Liver (tissue), 7 donors: ENCODE measurements at regions not wholly inside any gene's neighbourhood (a gene's known extent, or its start where the extent isn't known, plus 50 kb on each side); places are given as distances from the start of the nearest gene placed in this dataset.

Source experiments
- DNase-seq: peaks from one replicate; pipeline ENCODE4 v3.0.0-alpha.2; 2017; ENCODE audit warnings: low spot score
- H3K27ac ChIP-seq, 2 donors: one replicate each; pipeline ENCODE4 v1.7.0; 2013; ENCODE audit warnings: inconsistent platforms in 2 of 2, low read length in 2 of 2, control low read depth in 1 of 2, low read depth in 1 of 2, mild to moderate bottlenecking in 1 of 2
- H3K27me3 ChIP-seq, 4 donors: one replicate each; pipeline versions ENCODE4 v1.6.1 to v1.7.0; 2013; ENCODE audit warnings: low read length in 3 of 4, inconsistent platforms in 1 of 4, mild to moderate bottlenecking in 1 of 4, moderate library complexity in 1 of 4; ENCODE audit not compliant: control insufficient read depth in 4 of 4, insufficient read depth in 4 of 4
- H3K36me3 ChIP-seq, 4 donors: one replicate each; pipeline versions ENCODE4 v1.6.1 to v1.7.0; 2013; ENCODE audit warnings: low read length in 3 of 4, mild to moderate bottlenecking in 3 of 4, low read depth in 1 of 4, moderate library complexity in 1 of 4; ENCODE audit not compliant: control insufficient read depth in 4 of 4, insufficient read depth in 3 of 4
- H3K4me1 ChIP-seq, 4 donors: one replicate each; pipeline versions ENCODE4 v1.6.1 to v1.7.0; 2013; ENCODE audit warnings: low read length in 3 of 4, mild to moderate bottlenecking in 3 of 4, moderate library complexity in 1 of 4; ENCODE audit not compliant: control insufficient read depth in 4 of 4, insufficient read depth in 4 of 4
- H3K4me3 ChIP-seq, 3 donors: one replicate each; pipeline versions ENCODE4 v1.6.1 to v1.7.0; 2013; ENCODE audit warnings: low read length in 3 of 3, control low read depth in 1 of 3, low read depth in 1 of 3, mild to moderate bottlenecking in 1 of 3
- H3K9ac ChIP-seq, 2 donors: one replicate each; pipeline ENCODE4 v1.7.0; 2013; ENCODE audit warnings: low read length in 2 of 2, mild to moderate bottlenecking in 2 of 2, moderate library complexity in 2 of 2, control low read depth in 1 of 2, low read depth in 1 of 2
- H3K9me3 ChIP-seq, 4 donors: one replicate each; pipeline versions ENCODE4 v1.6.1 to v1.7.0; 2013; ENCODE audit warnings: low read length in 3 of 4; ENCODE audit not compliant: control insufficient read depth in 4 of 4
- EGR1 ChIP-seq, 2 donors: IDR thresholded peaks; 2 replicates each; pipeline ENCODE4 v1.6.1; 2016 to 2018; ENCODE audit warnings: antibody characterized with exemption in 2 of 2, low read depth in 2 of 2
- FOXA1 ChIP-seq: IDR thresholded peaks from 2 replicates; pipeline ENCODE4 v1.6.1; 2016; ENCODE audit warnings: antibody characterized with exemption
- FOXA2 ChIP-seq: IDR thresholded peaks from 2 replicates; pipeline ENCODE4 v1.6.1; 2016; ENCODE audit warnings: antibody characterized with exemption
- GABPA ChIP-seq, 2 donors: IDR thresholded peaks in 1 of 2; conservative IDR thresholded peaks in 1 of 2; 2 replicates each; pipeline ENCODE4 v1.6.1; 2016; ENCODE audit warnings: antibody characterized with exemption in 2 of 2, mild to moderate bottlenecking in 1 of 2, moderate library complexity in 1 of 2
- HNF4A ChIP-seq, 2 donors: conservative IDR thresholded peaks; 2 replicates each; pipeline ENCODE4 v1.6.1; 2016; ENCODE audit warnings: antibody characterized with exemption in 2 of 2, mild to moderate bottlenecking in 2 of 2
- HNF4G ChIP-seq: IDR thresholded peaks from 2 replicates; pipeline ENCODE4 v1.6.1; 2016; ENCODE audit warnings: antibody characterized with exemption
- JUND ChIP-seq, 2 donors: IDR thresholded peaks; 2 replicates each; pipeline ENCODE4 v1.6.1; 2016; ENCODE audit warnings: antibody characterized with exemption in 2 of 2
- NR2F2 ChIP-seq: IDR thresholded peaks from 2 replicates; pipeline ENCODE4 v1.6.1; 2016; ENCODE audit warnings: antibody characterized with exemption
- RAD21 ChIP-seq, 2 donors: IDR thresholded peaks; 2 replicates each; pipeline ENCODE4 v1.6.1; 2016; ENCODE audit warnings: antibody characterized with exemption in 2 of 2, mild to moderate bottlenecking in 2 of 2
- RXRA ChIP-seq, 2 donors: IDR thresholded peaks; 2 replicates each; pipeline ENCODE4 v1.6.1; 2017 to 2018; ENCODE audit warnings: antibody characterized with exemption in 2 of 2, mild to moderate bottlenecking in 1 of 2
- SP1 ChIP-seq: IDR thresholded peaks from 2 replicates; pipeline ENCODE4 v1.6.1; 2018; ENCODE audit warnings: antibody characterized with exemption, mild to moderate bottlenecking
- TAF1 ChIP-seq: conservative IDR thresholded peaks from 2 replicates; pipeline ENCODE4 v1.6.1; 2016; ENCODE audit warnings: antibody characterized with exemption, mild to moderate bottlenecking
- YY1 ChIP-seq: IDR thresholded peaks from 2 replicates; pipeline ENCODE4 v1.6.1; 2016; ENCODE audit warnings: antibody characterized with exemption, mild to moderate bottlenecking
- WGBS: extraction: QIAGEN DNeasy Blood & Tissue Kit; methylation state at CpG from one replicate; pipeline ENCODE4 v1.1.7; 2013; 5-methylcytosine and 5-hydroxymethylcytosine counted together
- TF ChIP-seq, protein P1 (sequence below): IDR thresholded peaks from 2 replicates; pipeline ENCODE4 v1.6.1; 2016; ENCODE audit warnings: antibody characterized with exemption
- TF ChIP-seq, protein P2 (sequence below): IDR thresholded peaks from 2 replicates; pipeline ENCODE4 v1.6.1; 2016; ENCODE audit warnings: antibody characterized with exemption
- TF ChIP-seq, protein P3 (sequence below): IDR thresholded peaks from 2 replicates; pipeline ENCODE4 v1.6.1; 2016; ENCODE audit warnings: antibody characterized with exemption
- TF ChIP-seq, protein P4 (sequence below): IDR thresholded peaks from 2 replicates; pipeline ENCODE4 v1.6.1; 2016; ENCODE audit warnings: antibody characterized with exemption, mild to moderate bottlenecking
- donor health status: healthy.
- donor health status: healthy.
- donor health status: healthy.
- donor health status: healthy.

DNA sequence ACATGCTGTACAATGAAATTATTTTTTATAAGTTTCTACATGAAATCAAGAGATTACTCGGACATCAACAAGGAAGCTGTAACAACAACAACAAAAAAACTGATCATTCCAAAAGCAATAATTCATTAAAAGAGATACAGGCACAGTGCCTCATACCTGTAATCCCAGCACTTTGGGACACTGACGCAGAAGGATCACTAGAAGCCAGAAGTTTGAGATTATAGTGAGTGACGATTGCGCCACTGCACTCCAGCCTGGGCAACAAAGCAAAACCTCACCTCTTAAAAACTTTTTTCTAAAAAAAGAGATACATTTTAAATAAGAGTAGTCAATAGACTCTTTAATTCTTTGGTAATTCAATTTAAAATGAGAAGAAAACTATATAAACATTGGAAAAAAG lies 364.3 kb downstream of the TNS1 start:
- WGBS = 95% methylated on average over 4 of the region's 4 CpGs
- DNase-seq = no peak
- no peaks in the 10 kb centered on the region for H3K4me1 ChIP-seq
- H3K9me3 ChIP-seq = no peaks in the 10 kb centered on the region
- TF ChIP-seq, protein P1, sequence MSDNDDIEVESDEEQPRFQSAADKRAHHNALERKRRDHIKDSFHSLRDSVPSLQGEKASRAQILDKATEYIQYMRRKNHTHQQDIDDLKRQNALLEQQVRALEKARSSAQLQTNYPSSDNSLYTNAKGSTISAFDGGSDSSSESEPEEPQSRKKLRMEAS = no peak
- TF ChIP-seq SP1 = no peak
- TF ChIP-seq FOXA1 = no peak
- no peak for TF ChIP-seq TAF1
- no peak for TF ChIP-seq YY1
- TF ChIP-seq HNF4A (conservative IDR thresholded peaks at IDR 0.05) = no peak
- TF ChIP-seq, protein P2, sequence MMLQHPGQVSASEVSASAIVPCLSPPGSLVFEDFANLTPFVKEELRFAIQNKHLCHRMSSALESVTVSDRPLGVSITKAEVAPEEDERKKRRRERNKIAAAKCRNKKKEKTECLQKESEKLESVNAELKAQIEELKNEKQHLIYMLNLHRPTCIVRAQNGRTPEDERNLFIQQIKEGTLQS = no peak
- TF ChIP-seq RXRA (IDR thresholded peaks at IDR 0.05) = no peak
- TF ChIP-seq, protein P3, sequence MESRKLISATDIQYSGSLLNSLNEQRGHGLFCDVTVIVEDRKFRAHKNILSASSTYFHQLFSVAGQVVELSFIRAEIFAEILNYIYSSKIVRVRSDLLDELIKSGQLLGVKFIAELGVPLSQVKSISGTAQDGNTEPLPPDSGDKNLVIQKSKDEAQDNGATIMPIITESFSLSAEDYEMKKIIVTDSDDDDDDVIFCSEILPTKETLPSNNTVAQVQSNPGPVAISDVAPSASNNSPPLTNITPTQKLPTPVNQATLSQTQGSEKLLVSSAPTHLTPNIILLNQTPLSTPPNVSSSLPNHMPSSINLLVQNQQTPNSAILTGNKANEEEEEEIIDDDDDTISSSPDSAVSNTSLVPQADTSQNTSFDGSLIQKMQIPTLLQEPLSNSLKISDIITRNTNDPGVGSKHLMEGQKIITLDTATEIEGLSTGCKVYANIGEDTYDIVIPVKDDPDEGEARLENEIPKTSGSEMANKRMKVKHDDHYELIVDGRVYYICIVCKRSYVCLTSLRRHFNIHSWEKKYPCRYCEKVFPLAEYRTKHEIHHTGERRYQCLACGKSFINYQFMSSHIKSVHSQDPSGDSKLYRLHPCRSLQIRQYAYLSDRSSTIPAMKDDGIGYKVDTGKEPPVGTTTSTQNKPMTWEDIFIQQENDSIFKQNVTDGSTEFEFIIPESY = no peak
- TF ChIP-seq RAD21 (IDR thresholded peaks at IDR 0.05) = no peak
- no peaks in the 10 kb centered on the region for H3K36me3 ChIP-seq
- no peak overlapping the region for H3K9ac ChIP-seq
- H3K4me3 ChIP-seq = no peak overlapping the region
- no peak overlapping the region for H3K27ac ChIP-seq
- H3K27me3 ChIP-seq = no peaks in the 10 kb centered on the region

DNA sequence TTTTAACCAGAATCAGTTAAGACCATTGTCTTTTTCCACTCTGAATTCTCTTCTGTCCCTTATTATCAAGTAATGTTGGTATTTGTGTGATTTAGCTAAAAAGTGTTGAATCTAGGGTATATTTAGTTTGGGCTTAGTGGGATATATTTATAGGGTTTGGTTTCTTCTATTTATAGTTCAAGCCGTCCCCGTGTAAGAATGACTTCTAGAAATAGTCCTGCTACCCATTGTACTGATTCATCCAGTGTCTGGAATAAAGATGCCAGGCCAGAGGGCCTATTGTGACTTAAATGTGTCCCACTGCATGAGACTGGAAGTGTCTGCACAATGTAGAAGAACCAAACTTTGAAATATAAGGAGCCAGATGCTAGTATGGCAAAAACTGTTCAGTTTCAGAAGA lies 364.8 kb downstream of the TNS1 start:
- no peak for DNase-seq
- Histone ChIP-seq H3K4me1 (no peaks in the 10 kb centered on the region), H3K27me3 (no peaks in the 10 kb centered on the region), H3K9ac (no peak overlapping the region), H3K36me3 (no peaks in the 10 kb centered on the region), H3K27ac (no peak overlapping the region), H3K9me3 (no peaks in the 10 kb centered on the region), H3K4me3 (no peak overlapping the region)
- 78% methylated on average over 2 of the region's 2 CpGs for WGBS
- TF ChIP-seq RAD21 (IDR thresholded peaks at IDR 0.05) = no peak
- TF ChIP-seq, protein P1 = no peak
- no peak for TF ChIP-seq FOXA1

DNA sequence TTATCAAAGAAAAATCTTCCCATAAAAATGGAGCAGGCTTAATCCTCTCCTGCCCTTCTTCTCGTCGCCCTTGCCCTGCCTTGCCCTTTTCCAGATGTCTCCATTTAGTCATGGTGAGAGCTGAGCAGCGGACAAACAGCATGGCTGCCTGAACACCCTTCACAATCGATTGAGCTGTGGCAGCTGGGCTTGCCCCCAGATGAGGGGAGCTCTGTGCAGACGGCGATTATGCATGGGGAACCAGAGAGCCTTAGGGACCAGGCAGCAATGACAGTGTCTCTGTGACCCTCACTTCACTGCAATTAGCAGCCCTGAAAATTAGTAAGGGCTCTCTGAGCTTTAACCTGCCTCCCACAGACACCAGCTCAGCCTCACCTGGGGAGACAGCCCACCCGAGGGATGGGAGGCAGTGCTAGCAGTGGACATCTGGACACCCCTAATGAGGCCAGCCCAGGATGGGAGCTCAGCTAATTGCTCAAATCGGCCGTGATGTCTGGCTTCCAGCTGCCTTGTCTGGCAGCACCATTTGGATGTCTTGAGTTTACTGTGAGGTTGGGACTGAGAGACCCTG lies 365.7 kb downstream of the TNS1 start:
- 89% methylated on average over 9 of the region's 9 CpGs for WGBS
- no peak overlapping the region for H3K27ac ChIP-seq
- no peak overlapping the region for H3K4me3 ChIP-seq
- H3K4me1 ChIP-seq = no peaks in the 10 kb centered on the region
- H3K36me3 ChIP-seq = no peaks in the 10 kb centered on the region
- no peaks in the 10 kb centered on the region for H3K27me3 ChIP-seq
- no peak overlapping the region for H3K9ac ChIP-seq
- no peaks in the 10 kb centered on the region for H3K9me3 ChIP-seq
- no peak for DNase-seq
- TF ChIP-seq EGR1 (IDR thresholded peaks at IDR 0.05; ENCODE audit: low read depth in 2 of 2) (no peak), GABPA (IDR thresholded peaks at IDR 0.05 in 1 of 2, conservative IDR thresholded peaks at IDR 0.05 in 1 of 2) (no peak), HNF4G (no peak), JUND (IDR thresholded peaks at IDR 0.05) (no peak), RAD21 (IDR thresholded peaks at IDR 0.05) (no peak), HNF4A (conservative IDR thresholded peaks at IDR 0.05) (no peak), NR2F2 (no peak), SP1 (no peak), FOXA2 (no peak), FOXA1 (no peak)
- TF ChIP-seq, protein P3 = no peak
- TF ChIP-seq, protein P4, sequence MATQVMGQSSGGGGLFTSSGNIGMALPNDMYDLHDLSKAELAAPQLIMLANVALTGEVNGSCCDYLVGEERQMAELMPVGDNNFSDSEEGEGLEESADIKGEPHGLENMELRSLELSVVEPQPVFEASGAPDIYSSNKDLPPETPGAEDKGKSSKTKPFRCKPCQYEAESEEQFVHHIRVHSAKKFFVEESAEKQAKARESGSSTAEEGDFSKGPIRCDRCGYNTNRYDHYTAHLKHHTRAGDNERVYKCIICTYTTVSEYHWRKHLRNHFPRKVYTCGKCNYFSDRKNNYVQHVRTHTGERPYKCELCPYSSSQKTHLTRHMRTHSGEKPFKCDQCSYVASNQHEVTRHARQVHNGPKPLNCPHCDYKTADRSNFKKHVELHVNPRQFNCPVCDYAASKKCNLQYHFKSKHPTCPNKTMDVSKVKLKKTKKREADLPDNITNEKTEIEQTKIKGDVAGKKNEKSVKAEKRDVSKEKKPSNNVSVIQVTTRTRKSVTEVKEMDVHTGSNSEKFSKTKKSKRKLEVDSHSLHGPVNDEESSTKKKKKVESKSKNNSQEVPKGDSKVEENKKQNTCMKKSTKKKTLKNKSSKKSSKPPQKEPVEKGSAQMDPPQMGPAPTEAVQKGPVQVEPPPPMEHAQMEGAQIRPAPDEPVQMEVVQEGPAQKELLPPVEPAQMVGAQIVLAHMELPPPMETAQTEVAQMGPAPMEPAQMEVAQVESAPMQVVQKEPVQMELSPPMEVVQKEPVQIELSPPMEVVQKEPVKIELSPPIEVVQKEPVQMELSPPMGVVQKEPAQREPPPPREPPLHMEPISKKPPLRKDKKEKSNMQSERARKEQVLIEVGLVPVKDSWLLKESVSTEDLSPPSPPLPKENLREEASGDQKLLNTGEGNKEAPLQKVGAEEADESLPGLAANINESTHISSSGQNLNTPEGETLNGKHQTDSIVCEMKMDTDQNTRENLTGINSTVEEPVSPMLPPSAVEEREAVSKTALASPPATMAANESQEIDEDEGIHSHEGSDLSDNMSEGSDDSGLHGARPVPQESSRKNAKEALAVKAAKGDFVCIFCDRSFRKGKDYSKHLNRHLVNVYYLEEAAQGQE = no peak
- TF ChIP-seq, protein P2 = no peak
